ENCODE measurements at regions not wholly inside any gene's neighbourhood (a gene's known extent, or its start where the extent isn't known, plus 50 kb on each side); places are given as distances from the start of the nearest gene placed in this dataset.

DNA sequence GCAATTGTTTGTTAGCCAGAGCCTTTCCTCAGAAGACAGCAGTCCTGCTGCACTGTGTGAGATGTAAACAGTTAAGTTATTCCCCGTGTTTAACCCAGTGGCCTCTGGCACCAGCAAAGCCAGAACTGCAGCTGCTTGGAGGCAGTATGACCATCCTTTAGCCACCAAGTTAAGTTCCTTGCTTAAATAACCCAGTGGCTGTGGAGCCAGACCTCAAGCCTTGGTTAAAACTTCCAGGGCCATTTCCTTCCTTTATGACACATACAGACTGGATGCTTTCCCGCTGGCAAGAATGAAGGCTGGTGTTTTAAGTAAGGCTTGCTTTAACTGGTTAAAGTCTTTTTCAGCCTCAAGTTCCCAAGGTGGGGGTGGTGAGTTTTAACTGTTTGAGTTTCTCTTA lies 379.8 kb downstream of the DCAF12L2 start:
- no peak for TF ChIP-seq EZH2 (IDR thresholded peaks at IDR 0.05; ENCODE audit: insufficient read depth, low read length)
- TF ChIP-seq, protein P1, sequence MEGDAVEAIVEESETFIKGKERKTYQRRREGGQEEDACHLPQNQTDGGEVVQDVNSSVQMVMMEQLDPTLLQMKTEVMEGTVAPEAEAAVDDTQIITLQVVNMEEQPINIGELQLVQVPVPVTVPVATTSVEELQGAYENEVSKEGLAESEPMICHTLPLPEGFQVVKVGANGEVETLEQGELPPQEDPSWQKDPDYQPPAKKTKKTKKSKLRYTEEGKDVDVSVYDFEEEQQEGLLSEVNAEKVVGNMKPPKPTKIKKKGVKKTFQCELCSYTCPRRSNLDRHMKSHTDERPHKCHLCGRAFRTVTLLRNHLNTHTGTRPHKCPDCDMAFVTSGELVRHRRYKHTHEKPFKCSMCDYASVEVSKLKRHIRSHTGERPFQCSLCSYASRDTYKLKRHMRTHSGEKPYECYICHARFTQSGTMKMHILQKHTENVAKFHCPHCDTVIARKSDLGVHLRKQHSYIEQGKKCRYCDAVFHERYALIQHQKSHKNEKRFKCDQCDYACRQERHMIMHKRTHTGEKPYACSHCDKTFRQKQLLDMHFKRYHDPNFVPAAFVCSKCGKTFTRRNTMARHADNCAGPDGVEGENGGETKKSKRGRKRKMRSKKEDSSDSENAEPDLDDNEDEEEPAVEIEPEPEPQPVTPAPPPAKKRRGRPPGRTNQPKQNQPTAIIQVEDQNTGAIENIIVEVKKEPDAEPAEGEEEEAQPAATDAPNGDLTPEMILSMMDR (IDR thresholded peaks at IDR 0.05; ENCODE audit: insufficient read depth, low read depth, low read length), result no peak

Data from astrocyte (in vitro differentiated cells and primary cell).